ENCODE measurements at regions not wholly inside any gene's neighbourhood (a gene's known extent, or its start where the extent isn't known, plus 50 kb on each side); places are given as distances from the start of the nearest gene placed in this dataset.

GRCh38 chr3:150349314-150350097 lies 58.6 kb upstream of the TSC22D2 start:
- no peak overlapping the region for H3K27ac ChIP-seq

GRCh38 chr3:150348500-150348899 lies 59.6 kb upstream of the TSC22D2 start:
- DNase-seq: no peak
- H3K4me1 ChIP-seq: no peaks in the 10 kb centered on the region
- H3K36me3 ChIP-seq: no peaks in the 10 kb centered on the region
- TF ChIP-seq, protein P1, sequence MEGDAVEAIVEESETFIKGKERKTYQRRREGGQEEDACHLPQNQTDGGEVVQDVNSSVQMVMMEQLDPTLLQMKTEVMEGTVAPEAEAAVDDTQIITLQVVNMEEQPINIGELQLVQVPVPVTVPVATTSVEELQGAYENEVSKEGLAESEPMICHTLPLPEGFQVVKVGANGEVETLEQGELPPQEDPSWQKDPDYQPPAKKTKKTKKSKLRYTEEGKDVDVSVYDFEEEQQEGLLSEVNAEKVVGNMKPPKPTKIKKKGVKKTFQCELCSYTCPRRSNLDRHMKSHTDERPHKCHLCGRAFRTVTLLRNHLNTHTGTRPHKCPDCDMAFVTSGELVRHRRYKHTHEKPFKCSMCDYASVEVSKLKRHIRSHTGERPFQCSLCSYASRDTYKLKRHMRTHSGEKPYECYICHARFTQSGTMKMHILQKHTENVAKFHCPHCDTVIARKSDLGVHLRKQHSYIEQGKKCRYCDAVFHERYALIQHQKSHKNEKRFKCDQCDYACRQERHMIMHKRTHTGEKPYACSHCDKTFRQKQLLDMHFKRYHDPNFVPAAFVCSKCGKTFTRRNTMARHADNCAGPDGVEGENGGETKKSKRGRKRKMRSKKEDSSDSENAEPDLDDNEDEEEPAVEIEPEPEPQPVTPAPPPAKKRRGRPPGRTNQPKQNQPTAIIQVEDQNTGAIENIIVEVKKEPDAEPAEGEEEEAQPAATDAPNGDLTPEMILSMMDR (IDR thresholded peaks at IDR 0.05): no peak
- H3K9ac ChIP-seq (ENCODE audit: low read depth in 2 of 2, low read length in 2 of 2): no peak overlapping the region
- no peaks in the 10 kb centered on the region for H3K27me3 ChIP-seq
- no peak overlapping the region for H3K4me3 ChIP-seq
- intact Hi-C loops (cut with DNase I): no loop called here
- no peak overlapping the region for H3K27ac ChIP-seq
- no peaks in the 10 kb centered on the region for H3K9me3 ChIP-seq

More at GRCh38 chr3:150349314-150350097, 58.6 kb upstream of the TSC22D2 start:
- no peak overlapping the region for H3K4me3 ChIP-seq
- DNase-seq: no peak
- H3K27me3 ChIP-seq: no peaks in the 10 kb centered on the region
- no peaks in the 10 kb centered on the region for H3K36me3 ChIP-seq
- no peaks in the 10 kb centered on the region for H3K9me3 ChIP-seq
- H3K9ac ChIP-seq (ENCODE audit: low read depth in 2 of 2, low read length in 2 of 2): no peak overlapping the region
- intact Hi-C loops (cut with DNase I): no loop called here
- TF ChIP-seq, protein P1 (IDR thresholded peaks at IDR 0.05): no peak
- H3K4me1 ChIP-seq: no peaks in the 10 kb centered on the region

DNA sequence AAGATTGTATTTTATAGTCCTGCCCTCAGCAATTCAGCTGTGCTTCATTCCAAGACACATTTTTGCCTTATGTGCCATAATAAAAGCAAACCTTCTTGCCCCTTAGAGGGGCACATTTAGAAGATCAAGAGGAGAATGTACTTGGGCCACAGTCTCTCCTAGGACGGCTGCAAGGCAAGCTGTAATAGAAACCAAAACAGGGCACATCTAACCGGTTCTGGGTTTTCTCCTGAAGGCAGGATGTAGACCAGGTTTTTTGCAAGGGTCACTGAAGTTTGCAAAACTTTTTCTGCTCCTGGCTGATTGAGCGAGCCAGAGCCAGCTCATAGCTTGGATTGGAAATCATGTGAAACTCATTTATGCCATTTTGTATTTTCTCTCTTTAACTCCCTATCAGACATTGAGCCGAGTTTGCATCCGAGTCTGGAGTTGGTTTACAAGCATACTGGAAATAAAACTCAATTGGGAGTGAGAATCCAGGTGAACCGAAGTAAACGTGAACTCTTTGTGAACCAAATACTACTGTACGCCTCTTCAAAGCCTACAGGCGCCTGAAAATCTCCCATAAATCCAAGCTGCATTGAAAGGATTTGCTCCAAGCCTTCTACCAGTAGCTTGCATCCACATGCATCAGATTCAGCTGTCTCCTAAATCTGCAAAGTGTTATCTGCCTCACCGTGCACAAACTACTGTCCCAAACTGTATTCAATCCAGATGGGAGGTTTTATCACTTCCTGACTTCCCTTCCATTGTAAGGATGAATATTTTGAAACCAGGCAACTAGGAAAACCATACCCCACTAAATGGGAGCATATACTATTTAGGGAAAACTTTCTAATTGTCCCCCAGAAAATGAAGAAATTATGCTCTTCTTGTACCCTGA lies 60.9 kb upstream of the TSC22D2 start:
- H3K4me1 ChIP-seq: no peaks in the 10 kb centered on the region
- H3K36me3 ChIP-seq: no peaks in the 10 kb centered on the region
- intact Hi-C loops (cut with DNase I): no loop called here
- no peaks in the 10 kb centered on the region for H3K9me3 ChIP-seq
- H3K27me3 ChIP-seq: no peaks in the 10 kb centered on the region
- no peak for DNase-seq
- H3K4me3 ChIP-seq: no peak overlapping the region
- no peak overlapping the region for H3K27ac ChIP-seq
- H3K9ac ChIP-seq (ENCODE audit: low read depth in 2 of 2, low read length in 2 of 2): no peak overlapping the region
- TF ChIP-seq, protein P1 (IDR thresholded peaks at IDR 0.05): no peak

DNA sequence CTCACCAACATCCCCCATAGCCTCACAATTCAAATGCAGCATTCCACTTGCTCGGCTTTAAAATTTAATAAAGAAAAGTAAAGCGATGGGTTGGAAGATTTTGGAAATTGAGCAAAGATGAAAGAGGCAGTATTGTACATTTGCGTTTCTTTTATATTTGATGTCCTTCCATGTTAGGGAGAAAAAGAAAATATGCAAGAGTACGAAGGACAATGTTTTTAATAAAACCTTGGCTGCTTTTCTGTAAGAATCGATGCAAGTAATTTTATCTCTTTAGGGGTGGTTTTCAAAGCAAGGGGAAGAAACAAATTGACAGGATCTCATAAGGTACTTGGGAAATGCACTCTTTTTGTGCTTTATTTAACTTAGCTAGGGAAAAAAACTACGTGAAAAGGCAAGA lies 61.8 kb upstream of the TSC22D2 start:
- TF ChIP-seq, protein P1 (IDR thresholded peaks at IDR 0.05): no peak
- H3K36me3 ChIP-seq: no peaks in the 10 kb centered on the region
- H3K27ac ChIP-seq: no peak overlapping the region
- intact Hi-C loops (cut with DNase I): no loop called here
- no peaks in the 10 kb centered on the region for H3K27me3 ChIP-seq
- no peak for DNase-seq
- no peak overlapping the region for H3K9ac ChIP-seq (ENCODE audit: low read depth in 2 of 2, low read length in 2 of 2)
- H3K4me3 ChIP-seq: no peak overlapping the region
- H3K4me1 ChIP-seq: no peaks in the 10 kb centered on the region
- no peaks in the 10 kb centered on the region for H3K9me3 ChIP-seq

GRCh38 chr3:150345021-150345538 lies 63.0 kb upstream of the TSC22D2 start:
- H3K9ac ChIP-seq (ENCODE audit: low read depth in 2 of 2, low read length in 2 of 2): no peak overlapping the region
- peak; percentile 92 for DNase-seq
- H3K9me3 ChIP-seq: no peaks in the 10 kb centered on the region
- H3K27me3 ChIP-seq: no peaks in the 10 kb centered on the region
- no peaks in the 10 kb centered on the region for H3K36me3 ChIP-seq
- no peaks in the 10 kb centered on the region for H3K4me1 ChIP-seq
- H3K27ac ChIP-seq: no peak overlapping the region
- intact Hi-C loops (cut with DNase I): no loop called here
- H3K4me3 ChIP-seq: no peak overlapping the region
- TF ChIP-seq, protein P1 (IDR thresholded peaks at IDR 0.05): no peak
